ENCODE measurements at regions not wholly inside any gene's neighbourhood (a gene's known extent, or its start where the extent isn't known, plus 50 kb on each side); places are given as distances from the start of the nearest gene placed in this dataset.
"Not testable (repeated sequence)": the region's sequence is repeated elsewhere in the genome, so short reads cannot be mapped to it uniquely, and the experiment has no call there.

DNA sequence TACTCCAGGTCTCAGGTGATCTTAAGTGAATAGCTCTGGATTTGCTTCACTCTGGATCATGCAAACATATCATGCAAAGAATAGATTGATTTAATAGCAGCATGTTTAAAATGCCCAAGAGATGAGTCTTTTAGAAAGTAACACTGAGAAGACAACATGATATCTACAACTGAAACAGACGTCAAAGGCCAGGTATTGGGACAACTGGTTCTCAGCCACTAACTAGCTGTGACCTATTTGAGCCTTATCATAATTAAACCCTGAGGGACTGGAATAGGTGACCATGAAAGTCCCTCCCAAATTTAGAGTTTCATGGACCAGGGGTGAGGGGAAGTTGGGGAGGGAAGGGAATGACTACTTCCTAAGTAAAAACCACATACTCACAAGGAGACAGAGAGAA, 95.7 kb downstream of the NIBAN1 start:
- no peak for FAIRE-seq
- DNase-seq (ENCODE audit: low read depth): no peak
- H3K4me3 ChIP-seq (ENCODE audit: low read depth, low read length): no peak overlapping the region
- no peak for TF ChIP-seq CTCF (IDR thresholded peaks at IDR 0.05; ENCODE audit: insufficient read depth, low read length, severe bottlenecking)
- H3K27me3 ChIP-seq (ENCODE audit: control insufficient read depth, insufficient read depth, low read length): no peaks in the 10 kb centered on the region
- H3K36me3 ChIP-seq (ENCODE audit: control insufficient read depth, insufficient read depth, low read length): no peaks in the 10 kb centered on the region

DNA sequence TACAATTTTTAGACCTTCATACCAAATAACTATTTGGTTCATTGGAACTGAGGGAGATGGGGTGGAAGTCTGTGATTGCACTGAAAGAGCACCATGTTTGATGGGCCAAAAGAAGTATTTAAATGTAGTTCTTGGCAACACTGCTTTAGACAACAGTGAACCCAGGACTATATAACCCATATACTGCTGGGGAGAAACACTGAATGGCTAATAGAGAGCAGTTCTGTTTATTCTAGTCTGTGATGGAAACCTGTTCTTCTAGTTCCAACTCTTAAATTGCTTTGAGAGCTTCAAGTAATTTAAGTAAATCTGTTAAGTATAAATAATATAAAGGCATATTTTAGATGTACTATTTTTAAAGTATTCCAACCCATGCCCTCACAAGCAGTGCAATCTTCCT, 96.3 kb downstream of the NIBAN1 start:
- H3K36me3 ChIP-seq (ENCODE audit: control insufficient read depth, insufficient read depth, low read length): no peaks in the 10 kb centered on the region
- DNase-seq (ENCODE audit: low read depth) (no peak), FAIRE-seq (no peak)
- H3K4me3 ChIP-seq (ENCODE audit: low read depth, low read length): no peak overlapping the region
- H3K27me3 ChIP-seq (ENCODE audit: control insufficient read depth, insufficient read depth, low read length): no peaks in the 10 kb centered on the region
- no peak for TF ChIP-seq CTCF (IDR thresholded peaks at IDR 0.05; ENCODE audit: insufficient read depth, low read length, severe bottlenecking)

DNA sequence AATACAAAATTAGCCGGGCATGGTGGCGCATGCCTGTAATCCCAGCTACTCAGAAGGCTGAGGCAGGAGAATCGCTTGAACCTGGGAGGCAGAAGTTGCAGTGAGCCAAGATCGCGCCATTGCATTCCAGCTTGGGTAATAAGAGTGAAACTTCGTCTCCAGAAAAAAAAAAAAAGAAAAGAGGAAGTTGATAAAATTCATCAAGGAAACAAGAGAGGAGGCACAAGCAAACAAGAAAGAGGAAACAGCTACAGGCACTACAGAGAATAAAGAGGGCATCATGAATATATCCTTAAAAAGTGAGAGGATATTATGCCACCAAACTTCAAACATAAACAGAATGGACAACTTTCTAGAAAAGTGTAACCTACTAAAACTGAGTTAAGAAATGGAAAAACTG, 98.3 kb downstream of the NIBAN1 start:
- DNase-seq (ENCODE audit: low read depth); FAIRE-seq; H3K36me3 ChIP-seq (ENCODE audit: control insufficient read depth, insufficient read depth, low read length); H3K27me3 ChIP-seq (ENCODE audit: control insufficient read depth, insufficient read depth, low read length); H3K4me3 ChIP-seq (ENCODE audit: low read depth, low read length): not testable (repeated sequence)

- no peak for TF ChIP-seq CTCF (IDR thresholded peaks at IDR 0.05; ENCODE audit: insufficient read depth, low read length, severe bottlenecking)
- Histone ChIP-seq H3K4me3 (ENCODE audit: low read depth, low read length) (no peak overlapping the region), H3K36me3 (ENCODE audit: control insufficient read depth, insufficient read depth, low read length) (no peaks in the 10 kb centered on the region), H3K27me3 (ENCODE audit: control insufficient read depth, insufficient read depth, low read length) (peaks cover 2% of the 10 kb centered on the region)
- FAIRE-seq (no peak), DNase-seq (ENCODE audit: low read depth) (no peak)
Observed at GRCh38 chr1:184875218-184875617, 99.1 kb downstream of the NIBAN1 start.

DNA sequence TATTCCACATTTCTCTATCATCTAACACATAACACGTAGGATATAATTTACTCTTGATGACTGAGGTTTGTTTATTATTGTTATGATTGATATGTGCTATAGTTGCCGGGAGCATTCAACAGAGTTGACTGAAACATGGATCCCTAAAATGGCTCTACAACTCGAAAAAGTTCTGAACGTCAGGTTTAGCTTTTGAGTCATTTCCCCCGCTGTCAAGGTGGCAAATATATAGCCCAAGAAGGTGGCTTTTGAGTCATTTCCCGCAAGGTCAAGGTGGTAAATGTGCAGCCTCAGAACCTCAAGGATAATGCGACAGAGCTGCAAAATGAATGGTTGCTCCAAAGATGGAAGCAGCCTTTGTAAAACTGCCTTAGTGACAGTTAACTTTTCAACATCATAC, 104.0 kb downstream of the NIBAN1 start:
- TF ChIP-seq CTCF (IDR thresholded peaks at IDR 0.05; ENCODE audit: insufficient read depth, low read length, severe bottlenecking): no peak
- Histone ChIP-seq H3K36me3 (ENCODE audit: control insufficient read depth, insufficient read depth, low read length) (no peaks in the 10 kb centered on the region), H3K4me3 (ENCODE audit: low read depth, low read length) (no peak overlapping the region), H3K27me3 (ENCODE audit: control insufficient read depth, insufficient read depth, low read length) (peaks cover 2% of the 10 kb centered on the region)
- no peak for FAIRE-seq
- DNase-seq (ENCODE audit: low read depth): no peak

DNA sequence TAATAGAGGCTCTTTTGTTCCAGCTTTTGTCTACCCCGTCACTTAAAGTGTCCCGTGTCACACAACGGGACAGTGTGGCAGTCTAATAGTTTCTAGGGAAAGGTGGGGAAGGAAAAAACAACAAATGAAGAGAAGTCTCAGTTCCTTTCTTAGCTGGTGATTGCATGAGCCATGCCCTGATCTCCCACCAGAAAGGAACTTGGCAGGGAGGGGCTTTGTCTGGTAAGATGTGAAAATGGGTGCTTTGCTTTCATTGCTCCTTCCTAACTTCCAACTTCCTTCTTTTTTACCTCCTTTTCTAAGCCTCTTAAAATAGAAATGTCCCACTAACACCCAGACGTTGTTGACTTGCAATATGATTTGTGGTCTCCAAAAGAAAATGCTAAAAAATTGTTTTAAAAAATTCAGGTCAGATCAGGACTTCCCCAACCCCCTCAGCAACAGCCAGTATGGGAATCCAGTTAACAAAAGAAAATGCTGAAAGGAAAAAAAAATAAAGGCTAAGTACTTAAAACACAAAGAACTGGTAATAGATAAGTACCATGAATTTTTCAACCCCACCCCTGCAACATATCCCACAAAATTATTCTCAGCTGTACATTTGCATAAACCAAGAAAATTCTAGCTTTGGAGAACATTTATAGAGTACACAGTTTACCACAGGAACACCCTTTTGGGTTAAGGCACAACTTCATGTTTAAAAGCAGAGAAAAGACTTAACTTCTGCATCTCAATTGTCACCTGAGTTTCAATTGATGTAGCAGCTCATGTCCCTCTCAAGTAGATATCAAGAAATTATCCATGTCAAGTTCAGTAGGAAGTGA, 106.2 kb downstream of the NIBAN1 start:
- Histone ChIP-seq H3K4me3 (ENCODE audit: low read depth, low read length) (no peak overlapping the region), H3K27me3 (ENCODE audit: control insufficient read depth, insufficient read depth, low read length) (peaks cover 2% of the 10 kb centered on the region), H3K36me3 (ENCODE audit: control insufficient read depth, insufficient read depth, low read length) (no peaks in the 10 kb centered on the region)
- FAIRE-seq: no peak
- DNase-seq (ENCODE audit: low read depth): no peak
- TF ChIP-seq CTCF (IDR thresholded peaks at IDR 0.05; ENCODE audit: insufficient read depth, low read length, severe bottlenecking): no peak

All from bronchial epithelial cell (primary cell).